Fibroblast of the aortic adventitia (primary cell): ENCODE measurements at regions not wholly inside any gene's neighbourhood (a gene's known extent, or its start where the extent isn't known, plus 50 kb on each side); places are given as distances from the start of the nearest gene placed in this dataset.

ENCODE experiments used
- DNase-seq: peaks from one replicate; pipeline ENCODE4 v3.0.0-alpha.2; 2010; ENCODE audit warnings: low read depth
- H3K4me3 ChIP-seq: 2 replicates; pipeline ENCODE4 v1.5.1; 2011; ENCODE audit warnings: low read depth, mild to moderate bottlenecking, control low read depth, low read length, moderate library complexity
- TF ChIP-seq, protein P1 (sequence below): IDR thresholded peaks from 2 replicates; pipeline ENCODE4 v1.5.1; 2011; ENCODE audit warnings: mild to moderate bottlenecking, low read length, control low read depth, inconsistent platforms; ENCODE audit not compliant: insufficient read depth

- TF ChIP-seq, protein P1, sequence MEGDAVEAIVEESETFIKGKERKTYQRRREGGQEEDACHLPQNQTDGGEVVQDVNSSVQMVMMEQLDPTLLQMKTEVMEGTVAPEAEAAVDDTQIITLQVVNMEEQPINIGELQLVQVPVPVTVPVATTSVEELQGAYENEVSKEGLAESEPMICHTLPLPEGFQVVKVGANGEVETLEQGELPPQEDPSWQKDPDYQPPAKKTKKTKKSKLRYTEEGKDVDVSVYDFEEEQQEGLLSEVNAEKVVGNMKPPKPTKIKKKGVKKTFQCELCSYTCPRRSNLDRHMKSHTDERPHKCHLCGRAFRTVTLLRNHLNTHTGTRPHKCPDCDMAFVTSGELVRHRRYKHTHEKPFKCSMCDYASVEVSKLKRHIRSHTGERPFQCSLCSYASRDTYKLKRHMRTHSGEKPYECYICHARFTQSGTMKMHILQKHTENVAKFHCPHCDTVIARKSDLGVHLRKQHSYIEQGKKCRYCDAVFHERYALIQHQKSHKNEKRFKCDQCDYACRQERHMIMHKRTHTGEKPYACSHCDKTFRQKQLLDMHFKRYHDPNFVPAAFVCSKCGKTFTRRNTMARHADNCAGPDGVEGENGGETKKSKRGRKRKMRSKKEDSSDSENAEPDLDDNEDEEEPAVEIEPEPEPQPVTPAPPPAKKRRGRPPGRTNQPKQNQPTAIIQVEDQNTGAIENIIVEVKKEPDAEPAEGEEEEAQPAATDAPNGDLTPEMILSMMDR: no peak
- H3K4me3 ChIP-seq: no peak overlapping the region
- DNase-seq: no peak
Observed at GRCh38 chr9:1653282-1653681, 361.9 kb upstream of the SMARCA2 start.

GRCh38 chr9:1658661-1659362 is 356.3 kb upstream of the SMARCA2 start:
- TF ChIP-seq, protein P1: no peak
- no peak for DNase-seq
- H3K4me3 ChIP-seq: no peak overlapping the region

GRCh38 chr9:1659363-1659690 is 355.8 kb upstream of the SMARCA2 start:
- TF ChIP-seq, protein P1: no peak
- H3K4me3 ChIP-seq: no peak overlapping the region
- no peak for DNase-seq

GRCh38 chr9:1668441-1668840 is 346.7 kb upstream of the SMARCA2 start:
- H3K4me3 ChIP-seq: no peak overlapping the region
- TF ChIP-seq, protein P1: no peak
- DNase-seq: no peak

GRCh38 chr9:1673300-1673699 is 341.8 kb upstream of the SMARCA2 start:
- H3K4me3 ChIP-seq: no peak overlapping the region
- DNase-seq: no peak
- TF ChIP-seq, protein P1: no peak

DNA sequence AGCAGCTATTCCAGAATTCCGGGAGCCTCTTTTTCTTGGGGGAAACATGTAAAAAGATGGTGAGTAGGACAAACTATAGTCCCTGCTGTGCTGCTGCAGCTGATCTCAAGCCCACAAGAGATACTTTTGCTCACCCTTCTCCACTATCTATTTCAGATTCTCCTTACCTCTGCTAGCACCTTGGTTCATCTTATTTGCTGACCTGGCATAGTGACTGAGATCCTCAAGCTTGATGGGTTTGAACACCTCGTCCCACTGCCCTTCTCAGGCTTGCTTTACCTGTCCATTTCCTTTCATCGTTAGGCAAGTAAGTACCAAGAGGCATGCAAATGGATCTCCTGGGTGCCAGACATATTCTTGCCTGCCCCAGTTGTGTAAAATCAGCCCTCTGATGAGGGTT is 338.4 kb upstream of the SMARCA2 start:
- no peak for DNase-seq
- H3K4me3 ChIP-seq: no peak overlapping the region
- TF ChIP-seq, protein P1: no peak

- no peak overlapping the region for H3K4me3 ChIP-seq
- TF ChIP-seq, protein P1: no peak
- no peak for DNase-seq
Observed at GRCh38 chr9:1683951-1684350, 331.2 kb upstream of the SMARCA2 start.
